GM12874 (cell line): ENCODE measurements at regions not wholly inside any gene's neighbourhood (a gene's known extent, or its start where the extent isn't known, plus 50 kb on each side); places are given as distances from the start of the nearest gene placed in this dataset.

Experiments used
- CTCF ChIP-seq: IDR thresholded peaks from 2 replicates; pipeline ENCODE4 v1.5.1; 2011; ENCODE audit warnings: low read depth, mild to moderate bottlenecking, control low read depth, low read length, moderate library complexity; ENCODE audit not compliant: insufficient read depth

DNA sequence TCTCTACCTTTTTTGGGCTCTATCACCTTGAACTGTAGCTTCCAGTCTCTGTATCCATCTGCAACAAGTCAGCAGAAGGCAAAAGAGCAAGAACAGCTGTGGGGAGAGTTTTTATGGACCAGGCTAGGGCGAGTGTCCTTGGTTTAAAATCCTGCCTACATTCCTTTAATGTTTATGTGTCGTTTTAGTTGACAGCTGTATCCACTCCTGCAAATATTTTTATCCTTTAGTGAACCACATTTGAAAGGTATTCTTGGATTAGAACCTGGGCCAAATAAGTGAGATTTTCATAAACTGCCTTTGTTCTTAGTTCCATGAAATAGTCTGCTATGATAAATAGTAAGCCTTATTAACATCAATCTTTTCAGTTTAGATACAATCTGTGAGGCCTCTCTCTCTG is 712.2 kb downstream of the ETS1 start:
- TF ChIP-seq CTCF = no peak

DNA sequence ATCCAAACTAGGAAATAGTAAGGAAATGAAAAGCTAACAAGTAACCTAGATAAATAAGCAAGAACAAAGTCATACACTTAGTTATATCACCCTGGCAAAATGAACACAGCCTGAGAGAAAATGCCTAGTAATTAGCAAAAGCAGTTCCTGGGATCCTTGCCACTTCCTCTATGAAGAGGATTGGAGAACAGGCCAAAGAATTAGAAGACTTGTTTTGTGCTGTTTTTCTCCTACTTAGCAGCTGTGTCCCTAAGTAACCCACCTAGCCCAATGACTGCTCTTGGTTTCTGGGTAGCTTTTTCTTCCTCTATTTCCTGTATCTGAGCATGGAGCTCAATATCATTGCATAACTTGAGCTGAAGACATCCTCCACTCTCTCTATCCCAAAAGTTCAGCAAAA is 713.9 kb downstream of the ETS1 start:
- TF ChIP-seq CTCF = no peak

DNA sequence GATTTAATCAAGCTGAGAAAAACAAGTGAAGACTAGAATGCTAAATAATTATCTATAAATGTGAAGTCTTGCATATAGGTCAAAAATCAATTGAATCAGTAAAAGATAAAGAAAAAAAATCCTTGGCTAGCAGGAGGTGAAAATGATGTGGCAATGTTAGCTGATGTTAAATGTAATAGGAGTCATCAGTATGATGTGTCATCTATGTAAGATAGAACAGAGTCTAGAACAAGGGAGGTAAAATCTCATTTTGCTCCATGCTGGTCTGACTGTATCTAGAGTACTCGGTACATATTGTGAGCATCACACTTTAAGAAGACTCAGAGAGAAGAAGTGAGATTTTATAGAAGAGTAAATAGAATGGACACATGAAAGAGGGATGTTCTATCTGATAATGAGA is 721.2 kb downstream of the ETS1 start:
- TF ChIP-seq CTCF = no peak

DNA sequence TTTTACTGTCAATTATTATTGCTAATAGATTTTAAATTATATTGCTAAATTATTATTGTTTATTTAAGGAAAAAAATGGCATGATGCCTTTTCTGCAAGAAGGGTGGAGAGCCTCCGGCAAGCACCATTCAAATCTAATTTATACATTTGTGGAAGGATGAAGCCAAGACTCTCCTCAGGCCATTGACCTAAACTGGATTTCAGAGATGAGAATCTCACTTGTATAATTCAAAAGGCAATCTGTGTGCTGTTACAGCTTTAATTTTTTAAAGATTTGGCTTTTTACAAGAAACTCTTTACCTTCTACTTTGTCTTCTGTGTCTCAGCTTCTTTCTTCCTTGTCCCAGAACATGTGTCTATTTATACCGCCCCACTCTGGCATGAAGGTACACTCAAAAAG is 722.5 kb downstream of the ETS1 start:
- TF ChIP-seq CTCF = no peak

DNA sequence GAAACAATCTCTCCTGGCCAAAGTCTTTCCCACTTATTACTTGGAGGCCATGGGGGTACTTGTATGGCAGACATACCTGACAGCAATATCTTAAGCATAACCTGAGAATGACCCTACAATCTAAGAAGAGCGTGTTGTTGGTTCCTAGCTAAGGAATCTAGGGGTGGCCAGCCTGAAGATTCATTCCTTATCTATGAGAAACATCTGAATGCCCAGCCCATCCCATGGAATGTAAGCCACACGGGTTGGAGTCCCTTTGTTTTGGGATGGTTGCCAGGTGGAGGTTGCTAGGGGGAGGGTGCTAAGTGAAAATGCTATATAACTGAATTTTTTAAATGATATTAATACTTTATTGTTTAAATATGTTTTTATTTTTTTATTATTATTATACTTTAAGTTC is 725.0 kb downstream of the ETS1 start:
- TF ChIP-seq CTCF = no peak

DNA sequence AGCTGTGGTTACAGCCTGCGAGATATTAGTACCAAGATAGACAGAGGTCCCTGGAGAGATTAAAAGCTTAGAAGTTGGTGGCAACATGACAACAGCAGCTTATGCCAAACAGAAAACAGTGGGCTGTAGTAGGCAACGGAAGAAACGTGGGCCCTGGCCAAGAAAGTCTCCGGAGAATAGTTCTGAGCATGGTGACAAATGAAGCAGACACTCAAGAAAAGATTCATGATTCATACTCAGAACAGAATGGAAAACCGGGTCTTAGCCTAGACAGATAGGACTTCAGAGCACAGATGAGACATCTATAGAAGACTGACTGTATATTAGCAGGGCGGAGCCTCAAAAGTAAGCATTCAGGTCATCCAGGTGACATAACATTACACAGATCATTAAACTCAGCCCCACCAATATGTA is 727.4 kb downstream of the ETS1 start:
- TF ChIP-seq CTCF = no peak

DNA sequence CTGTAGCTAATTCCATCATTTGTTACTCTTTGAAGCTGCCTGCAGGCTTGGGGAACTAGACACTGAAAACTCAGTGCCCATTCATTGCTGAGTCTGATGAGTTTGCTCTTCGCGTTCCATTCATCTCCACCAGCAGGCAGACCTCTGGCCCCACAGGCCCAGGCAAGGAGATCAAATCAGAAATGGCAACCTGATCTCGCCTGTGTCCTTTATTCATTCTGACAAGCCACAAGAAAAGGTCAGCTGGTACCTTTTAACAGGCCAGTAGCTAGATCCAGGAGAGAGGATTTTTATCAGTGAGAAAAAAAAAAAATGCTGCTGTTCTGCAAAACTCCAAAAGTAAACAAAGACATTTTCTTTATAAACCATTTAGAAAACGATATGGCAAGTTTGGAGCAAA is 742.5 kb downstream of the ETS1 start:
- no peak for TF ChIP-seq CTCF
